ENCODE measurements at regions not wholly inside any gene's neighbourhood (a gene's known extent, or its start where the extent isn't known, plus 50 kb on each side); places are given as distances from the start of the nearest gene placed in this dataset.

DNA sequence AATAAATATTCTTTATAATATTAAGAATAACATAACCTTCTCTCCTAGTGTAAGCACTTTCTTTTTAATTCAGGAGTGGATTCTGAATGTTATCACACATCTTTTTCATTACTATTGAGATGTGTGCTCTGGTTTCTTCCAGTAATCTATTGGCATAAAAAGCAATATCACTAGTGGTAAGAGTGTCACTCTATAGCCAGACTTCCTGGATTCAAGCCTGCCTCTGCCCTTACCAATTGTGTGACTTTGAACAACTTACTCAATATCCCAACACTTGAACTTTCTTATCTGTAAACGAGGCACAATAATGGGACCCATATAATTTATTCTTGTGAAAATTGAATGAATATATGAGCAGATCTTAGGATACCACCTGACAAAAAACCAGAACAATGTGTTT, 71.0 kb downstream of the SEM1 start:
- DNase-seq, result no peak

DNA sequence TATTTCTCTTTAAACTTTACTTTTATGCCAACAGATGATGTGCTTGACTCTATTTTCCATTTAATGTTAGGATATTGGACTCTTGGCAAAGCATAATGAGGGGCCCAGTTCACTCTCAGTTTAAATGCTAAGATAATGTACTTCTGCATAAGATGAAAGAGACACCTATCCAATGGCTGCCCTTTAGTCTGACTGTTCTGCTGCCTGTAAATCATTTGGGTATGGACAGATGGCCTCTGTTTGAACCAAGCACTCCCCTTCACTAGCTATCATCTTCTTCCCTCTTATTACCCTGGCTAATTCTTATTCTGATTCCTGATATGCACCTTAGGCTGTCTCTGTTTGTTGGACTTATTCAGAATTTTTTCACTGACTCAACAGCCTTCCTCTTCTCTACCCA, 72.1 kb downstream of the SEM1 start:
- DNase-seq, result no peak

DNA sequence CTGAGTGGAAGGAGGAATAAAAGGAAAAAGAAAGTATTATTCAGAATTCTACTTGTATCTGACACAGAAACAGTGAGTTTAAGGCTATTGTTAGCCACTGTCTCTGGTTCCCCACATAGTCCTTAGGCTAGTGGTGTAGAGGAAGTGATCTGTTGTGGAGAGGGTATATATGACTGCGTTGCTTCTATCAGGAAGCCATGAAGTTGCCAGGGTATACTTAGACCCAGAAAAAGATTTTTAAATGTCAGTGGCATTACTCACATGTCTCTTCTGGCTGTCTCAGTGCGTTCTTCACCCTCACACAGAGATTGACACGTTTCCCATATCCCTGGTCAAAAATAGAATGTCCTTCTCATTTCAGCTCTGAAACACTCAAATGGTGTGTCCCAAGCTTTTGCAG, 72.7 kb downstream of the SEM1 start:
- DNase-seq, result no peak

- no peak for DNase-seq
Measured at GRCh38 chr7:96636342-96636860, 73.2 kb downstream of the SEM1 start.

DNA sequence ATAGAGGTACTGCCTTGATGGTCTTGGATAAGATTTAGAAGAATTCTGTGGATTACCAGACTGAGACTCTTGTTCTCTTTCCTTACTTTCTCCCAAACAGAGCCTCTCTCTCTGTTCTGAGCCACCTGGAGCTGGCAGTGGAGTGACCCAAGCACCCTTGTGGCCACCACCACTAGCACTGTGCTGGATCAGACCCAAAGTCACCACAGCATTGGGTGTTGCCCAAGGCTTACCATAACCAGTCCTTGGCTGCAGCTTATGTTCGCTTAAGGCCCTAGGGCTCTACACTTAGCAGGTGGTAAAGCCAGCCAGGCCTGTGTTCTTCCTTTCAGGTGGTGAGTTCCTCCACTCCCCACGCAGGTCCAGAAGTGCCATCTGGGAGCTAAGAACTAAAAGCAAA, 79.8 kb downstream of the SEM1 start:
- no peak for DNase-seq

DNA sequence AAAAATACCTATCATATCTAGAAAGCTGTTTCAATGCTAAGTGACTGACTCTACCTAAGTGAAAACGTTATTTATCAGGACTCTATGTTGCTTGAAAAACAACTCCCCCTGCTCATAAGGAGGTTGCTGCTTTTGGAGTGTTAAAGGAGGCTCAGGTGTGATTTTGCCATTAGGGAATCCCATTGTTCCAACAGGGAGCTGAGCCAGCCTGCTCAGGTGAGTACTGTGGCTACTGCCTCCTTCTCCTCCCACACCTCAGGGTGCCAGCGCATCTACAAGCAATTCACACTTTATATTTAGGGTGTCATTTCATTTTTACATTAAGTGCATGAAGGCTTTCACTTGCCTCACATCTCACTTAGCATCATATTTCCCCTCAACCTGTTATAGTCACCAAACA, 84.7 kb downstream of the SEM1 start:
- no peak for DNase-seq

GRCh38 chr7:96621932-96622331, 87.7 kb downstream of the SEM1 start:
- no peak for DNase-seq

DNA sequence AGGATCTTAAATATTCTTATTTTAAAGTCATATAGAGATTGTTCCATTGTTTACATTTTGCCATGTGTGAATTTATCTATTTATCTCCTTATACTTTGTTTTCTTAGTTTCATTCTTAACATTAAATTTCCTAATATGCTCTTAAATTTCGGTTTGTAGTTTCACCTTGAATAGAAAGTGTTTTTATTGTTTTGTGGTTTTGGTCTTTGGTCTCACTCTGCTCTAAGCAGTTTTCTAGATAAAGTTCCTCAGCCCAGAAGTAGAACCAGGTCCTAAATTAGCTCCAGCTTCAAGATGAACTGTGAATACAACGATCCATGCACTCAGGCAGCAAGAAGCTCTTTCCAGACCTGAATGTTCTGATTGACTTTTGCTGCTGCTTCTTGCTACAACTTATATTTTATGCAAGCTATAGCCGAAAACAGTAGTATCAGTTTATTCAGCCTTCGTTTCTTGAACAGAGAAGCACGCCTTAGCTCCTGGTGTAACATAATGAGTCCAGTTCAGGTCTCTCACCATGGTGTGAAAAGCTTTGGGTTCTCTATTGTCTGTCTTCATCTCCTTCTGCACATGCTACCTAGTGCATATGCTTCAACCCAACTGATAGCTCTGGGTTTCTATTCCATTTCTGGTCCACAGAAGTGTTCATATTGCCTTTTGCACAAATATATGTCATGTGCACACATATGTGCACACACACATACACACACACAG, 95.3 kb downstream of the SEM1 start:
- DNase-seq, result no peak

DNA sequence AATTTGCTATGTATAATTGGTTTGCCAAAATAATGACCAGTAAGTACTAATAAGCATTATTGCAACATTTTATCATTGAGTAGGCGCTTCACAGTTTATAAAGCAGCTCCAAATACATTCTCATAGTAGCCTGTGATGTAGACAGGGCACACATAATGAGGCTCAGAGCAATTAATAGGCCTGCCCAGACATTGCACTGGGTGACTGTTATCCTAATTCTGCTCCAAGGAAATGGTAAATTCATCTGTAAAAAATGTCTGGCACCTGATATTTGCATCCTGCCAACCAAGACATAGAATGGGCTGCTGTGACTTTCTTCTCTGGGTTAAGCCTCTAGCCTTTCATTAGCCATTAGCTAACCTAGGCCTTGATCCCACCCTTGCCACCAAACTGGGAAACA, 97.6 kb downstream of the SEM1 start:
- no peak for DNase-seq

DNA sequence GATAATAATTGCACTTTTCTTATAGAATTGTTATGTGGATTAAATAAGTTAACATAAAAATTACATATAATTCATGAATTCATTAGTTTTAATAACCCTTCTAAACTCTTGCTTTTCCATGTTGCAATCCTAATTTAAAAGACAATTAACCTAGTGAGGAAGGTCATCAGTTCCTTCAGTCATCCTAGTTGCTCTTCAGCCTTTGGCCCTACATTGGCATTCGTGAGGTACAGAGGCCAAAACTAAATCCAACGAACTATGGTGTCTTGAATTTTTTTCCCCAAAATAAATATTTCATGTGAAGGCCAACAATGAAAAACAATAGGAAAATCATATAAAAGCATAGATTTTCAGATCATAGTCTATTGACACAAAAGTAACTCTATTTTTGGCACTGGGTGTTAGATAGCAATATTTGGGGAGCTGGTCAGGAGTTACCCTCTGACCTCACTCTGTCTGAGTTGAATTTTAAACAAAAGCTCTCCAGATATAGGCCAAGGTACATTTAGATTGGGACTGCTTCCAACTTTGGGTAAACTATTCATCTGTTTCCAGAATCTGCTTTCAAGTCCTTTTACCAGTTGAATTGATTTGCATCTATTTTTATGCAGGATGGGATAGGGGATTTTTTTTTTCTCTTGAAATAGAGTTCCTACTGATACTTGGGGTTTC, 104.5 kb downstream of the SEM1 start:
- DNase-seq, result no peak

GRCh38 chr7:96599288-96599936, 110.2 kb downstream of the SEM1 start:
- DNase-seq, result no peak

GRCh38 chr7:96598421-96598820, 111.2 kb downstream of the SEM1 start:
- DNase-seq, result no peak

DNA sequence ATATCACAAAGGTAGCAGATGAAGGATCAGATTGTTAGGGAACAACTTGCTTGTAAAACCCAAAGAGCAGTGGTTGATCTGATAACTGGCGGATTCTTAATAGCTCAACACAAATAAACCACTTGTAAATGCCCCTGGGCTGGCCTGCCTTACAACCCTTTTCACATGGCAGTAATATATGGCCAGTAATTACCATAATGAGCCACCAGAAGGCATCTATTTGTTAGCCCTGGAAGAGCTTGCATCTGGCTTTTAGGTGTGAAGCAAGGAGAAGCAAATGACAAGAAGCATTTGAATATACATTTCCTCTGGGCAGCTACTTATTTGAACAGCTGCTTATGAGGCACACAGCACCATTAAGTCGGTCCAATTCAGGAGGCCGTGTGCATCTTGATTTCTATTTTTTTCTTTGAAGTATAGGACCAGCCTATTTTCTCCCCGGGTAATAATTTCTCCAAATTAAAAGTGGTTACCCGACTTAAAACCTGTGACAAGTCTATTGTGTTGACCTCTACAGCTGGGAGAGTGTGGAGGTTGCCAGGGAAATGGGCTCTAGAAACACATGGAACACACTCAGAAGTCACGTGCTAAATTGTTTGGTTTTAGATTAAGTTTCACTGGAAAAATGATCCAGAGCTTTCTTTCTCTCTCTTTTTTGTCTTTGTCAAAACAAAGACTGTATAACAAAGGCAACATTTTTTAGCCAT, 113.4 kb downstream of the SEM1 start:
- DNase-seq, result peak; percentile 45

DNA sequence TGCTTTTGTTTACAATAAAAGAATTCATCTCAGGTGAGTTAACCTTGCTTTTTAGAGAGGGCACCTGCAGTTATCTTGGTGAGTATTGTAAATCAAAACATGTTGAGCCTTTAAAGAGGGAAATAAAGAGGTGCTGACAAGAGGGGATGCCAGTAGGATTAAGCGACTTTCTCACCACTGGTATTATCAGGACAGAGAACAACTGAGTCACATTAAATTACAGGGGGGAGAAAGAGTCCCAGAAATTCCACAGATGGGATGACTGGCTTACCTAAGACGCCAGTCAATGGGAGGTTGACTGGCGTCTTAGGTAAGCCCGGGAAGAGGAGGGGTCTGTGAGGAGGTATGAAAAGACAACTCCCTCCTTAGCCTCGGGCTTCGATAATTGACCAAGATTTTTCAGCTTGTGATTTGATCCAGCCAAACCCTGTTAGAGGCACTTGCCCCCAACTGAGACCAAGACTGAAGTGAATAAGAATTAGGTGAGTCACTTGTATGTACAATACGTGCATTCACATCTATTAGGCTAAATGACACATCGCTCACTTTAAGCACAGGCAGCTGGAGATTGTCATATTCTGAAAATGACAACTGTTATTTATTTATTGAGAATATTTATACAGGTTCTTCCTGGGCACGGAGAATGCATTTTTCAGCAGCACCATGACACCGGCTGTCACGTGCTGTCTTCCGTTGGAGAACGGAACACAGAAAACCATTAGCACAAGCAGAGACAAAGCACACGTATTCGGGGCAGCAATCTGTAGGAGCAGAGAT, 117.6 kb downstream of the SEM1 start:
- DNase-seq, result no peak

DNA sequence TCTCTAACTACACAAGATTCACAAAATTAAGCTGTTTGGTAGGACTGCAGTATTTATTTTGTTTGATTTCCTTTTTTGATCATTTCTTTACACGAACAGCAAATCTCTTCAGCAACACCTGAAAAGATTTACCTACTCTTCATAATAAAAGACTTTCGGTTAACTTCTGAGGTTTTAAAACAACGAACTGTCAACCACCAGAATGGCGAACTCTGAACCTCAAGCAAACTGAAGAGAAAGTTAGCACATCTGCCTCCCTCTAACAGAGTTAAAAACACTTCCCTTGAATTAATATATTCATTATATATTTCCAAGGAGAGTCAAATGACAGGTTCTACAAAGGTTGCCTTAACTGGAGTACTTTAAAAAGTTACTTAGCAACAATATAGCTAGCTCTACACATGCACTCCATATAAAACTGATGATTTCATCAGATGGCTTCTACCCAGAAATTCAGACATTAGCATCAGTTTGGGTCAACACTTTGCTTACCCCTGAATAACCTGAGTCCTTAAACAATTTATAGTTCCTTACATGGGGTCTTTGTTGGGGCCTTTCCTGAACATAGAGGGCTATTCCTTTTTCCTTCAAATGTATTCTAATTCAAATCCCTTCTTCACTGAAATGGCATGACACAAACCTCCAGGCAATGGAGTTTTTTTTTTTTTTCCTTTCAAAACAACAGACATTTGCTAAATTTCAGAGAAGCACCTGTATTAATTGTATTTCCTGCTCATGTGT, 118.3 kb downstream of the SEM1 start:
- DNase-seq, result no peak

DNA sequence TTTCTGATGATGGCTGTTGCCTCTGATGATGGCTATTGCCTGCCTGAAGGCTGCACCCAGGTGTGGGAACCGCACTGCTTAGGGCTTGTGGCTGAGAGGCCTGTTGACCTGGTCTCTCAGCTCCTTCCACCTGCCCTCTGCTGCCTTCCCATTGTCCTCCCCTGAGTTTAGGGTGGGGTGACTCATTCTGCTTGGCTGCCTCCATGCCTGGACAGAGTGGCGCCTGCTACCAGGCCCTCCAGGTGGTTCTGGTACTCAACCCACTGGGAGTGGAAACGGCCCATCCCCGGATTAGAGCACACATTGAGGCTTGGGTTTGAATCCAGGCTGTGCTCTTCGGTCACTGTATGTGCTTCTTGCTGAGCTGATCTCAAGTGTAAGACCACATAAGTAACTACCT, 120.6 kb downstream of the SEM1 start:
- DNase-seq, result no peak

DNA sequence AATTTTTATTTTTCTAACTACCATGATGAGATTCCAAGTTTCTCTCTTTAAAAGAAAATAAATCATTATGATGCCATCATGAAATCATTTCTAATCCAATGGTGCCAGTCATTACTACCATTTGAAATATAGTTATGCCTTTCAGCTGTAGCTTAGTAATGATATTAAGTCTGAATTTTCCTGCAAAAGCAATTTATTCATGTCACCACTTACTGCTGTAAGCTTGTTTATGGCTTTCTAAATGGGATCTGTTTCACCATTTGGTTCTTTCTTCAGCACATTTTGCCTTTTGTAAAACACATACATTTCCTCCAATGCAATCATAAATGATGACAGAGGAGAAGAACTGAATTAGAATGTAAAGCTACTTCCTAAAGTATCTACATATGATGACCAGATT, 130.5 kb downstream of the SEM1 start:
- no peak for DNase-seq

GRCh38 chr7:96578606-96579005, 131.0 kb downstream of the SEM1 start:
- no peak for DNase-seq

DNA sequence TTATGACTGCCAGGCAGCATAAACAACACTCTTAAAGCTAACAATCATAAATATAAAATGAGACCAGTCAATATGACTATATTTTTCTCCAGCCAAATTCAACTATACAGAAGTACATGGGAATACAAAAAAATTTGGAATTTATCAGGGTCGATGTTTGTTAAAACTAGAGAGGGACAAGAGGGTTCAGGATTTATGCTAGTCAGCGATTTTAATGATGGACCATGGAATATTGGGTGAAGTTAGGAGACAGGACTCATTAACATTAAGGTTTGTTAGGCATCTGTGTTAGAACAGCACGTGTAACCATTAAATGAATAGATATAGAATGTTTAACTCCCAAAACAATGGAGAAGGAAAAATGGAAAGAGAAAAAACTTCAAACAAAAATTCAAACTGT, 146.2 kb downstream of the SEM1 start:
- DNase-seq, result no peak

- DNase-seq, result no peak
Measured at GRCh38 chr7:96562966-96563365, 146.7 kb downstream of the SEM1 start.

GRCh38 chr7:96562458-96562857, 147.2 kb downstream of the SEM1 start:
- no peak for DNase-seq

- no peak for DNase-seq
Measured at GRCh38 chr7:96561892-96562291, 147.8 kb downstream of the SEM1 start.

Data from dermis blood vessel endothelial cell (primary cell).